ENCODE measurements at regions not wholly inside any gene's neighbourhood (a gene's known extent, or its start where the extent isn't known, plus 50 kb on each side); places are given as distances from the start of the nearest gene placed in this dataset.

DNA sequence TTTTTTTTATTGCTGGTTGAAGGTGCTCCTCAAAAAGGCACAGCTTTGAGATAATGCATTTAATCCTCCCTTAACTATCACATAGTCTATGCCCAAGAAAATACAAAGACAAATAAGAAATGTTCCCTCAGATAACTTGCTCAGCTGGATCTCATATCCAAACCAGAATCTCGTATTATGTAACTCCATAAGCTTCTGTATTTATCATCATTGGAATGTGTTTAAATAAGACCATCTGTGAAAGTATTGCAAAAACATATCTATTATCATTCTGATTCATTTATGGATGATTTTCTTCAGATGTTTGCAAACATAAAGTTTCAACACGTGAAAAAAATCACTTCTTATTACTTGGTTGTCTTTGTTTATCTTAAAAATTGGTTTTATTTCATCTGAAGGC is 190.9 kb downstream of the IRS2 start:
- DNase-seq (ENCODE audit: low spot score): no peak

DNA sequence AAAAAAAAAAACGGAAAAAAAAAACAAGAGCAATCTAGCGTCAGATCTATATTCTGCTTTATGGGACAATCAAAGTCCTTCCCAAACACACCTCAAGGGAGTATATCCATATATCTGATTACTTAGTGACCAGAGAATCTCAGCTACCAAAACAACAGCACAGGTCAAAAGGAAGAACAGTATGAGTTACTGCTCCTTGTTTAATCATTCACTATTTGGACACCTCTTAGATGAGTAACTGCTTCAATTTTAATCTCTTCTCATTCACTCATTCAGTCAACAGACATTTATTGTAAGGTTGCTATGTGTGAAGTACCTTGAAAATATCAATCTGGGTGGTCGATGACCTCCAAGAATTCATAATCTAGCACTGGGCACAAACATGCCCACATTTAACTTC is 193.2 kb downstream of the IRS2 start:
- no peak for DNase-seq (ENCODE audit: low spot score)

DNA sequence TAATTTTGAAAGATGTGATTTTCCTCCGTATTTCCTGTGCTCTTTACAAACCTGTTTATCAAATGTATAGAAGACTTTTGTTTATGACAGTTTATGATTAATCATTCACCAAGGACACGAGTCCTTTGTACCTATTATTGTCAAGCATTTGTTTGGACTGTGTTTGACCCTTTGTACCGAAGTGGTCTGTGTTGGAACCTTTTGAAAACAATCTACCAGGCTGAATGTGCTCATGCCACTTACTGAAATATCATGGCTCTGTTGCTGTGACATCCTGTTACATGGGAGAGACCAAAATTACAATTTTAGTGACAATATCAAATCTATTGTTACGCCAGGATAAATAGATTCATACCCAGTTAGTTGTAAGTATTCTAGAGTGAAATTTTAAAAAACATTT is 193.6 kb downstream of the IRS2 start:
- no peak for DNase-seq (ENCODE audit: low spot score)

DNA sequence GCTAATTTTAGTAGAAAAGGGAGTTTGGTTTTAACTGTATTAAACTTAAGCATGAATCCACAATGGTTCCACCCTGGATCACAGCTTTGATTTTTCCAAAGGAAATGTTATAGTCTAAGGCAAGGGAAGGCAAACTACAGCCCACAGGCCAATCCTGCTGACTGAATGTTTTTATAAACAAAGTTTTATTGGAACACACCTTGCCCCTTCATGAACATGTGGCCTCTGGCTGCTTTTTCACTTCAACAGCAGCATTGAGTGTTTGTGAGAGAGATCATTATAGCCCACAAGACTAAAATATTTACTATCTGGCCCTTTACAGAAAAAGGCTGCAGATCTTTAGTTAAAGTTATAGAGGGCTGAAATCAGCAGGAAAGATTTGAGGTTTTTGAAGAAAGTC is 198.7 kb downstream of the IRS2 start:
- no peak for DNase-seq (ENCODE audit: low spot score)

DNA sequence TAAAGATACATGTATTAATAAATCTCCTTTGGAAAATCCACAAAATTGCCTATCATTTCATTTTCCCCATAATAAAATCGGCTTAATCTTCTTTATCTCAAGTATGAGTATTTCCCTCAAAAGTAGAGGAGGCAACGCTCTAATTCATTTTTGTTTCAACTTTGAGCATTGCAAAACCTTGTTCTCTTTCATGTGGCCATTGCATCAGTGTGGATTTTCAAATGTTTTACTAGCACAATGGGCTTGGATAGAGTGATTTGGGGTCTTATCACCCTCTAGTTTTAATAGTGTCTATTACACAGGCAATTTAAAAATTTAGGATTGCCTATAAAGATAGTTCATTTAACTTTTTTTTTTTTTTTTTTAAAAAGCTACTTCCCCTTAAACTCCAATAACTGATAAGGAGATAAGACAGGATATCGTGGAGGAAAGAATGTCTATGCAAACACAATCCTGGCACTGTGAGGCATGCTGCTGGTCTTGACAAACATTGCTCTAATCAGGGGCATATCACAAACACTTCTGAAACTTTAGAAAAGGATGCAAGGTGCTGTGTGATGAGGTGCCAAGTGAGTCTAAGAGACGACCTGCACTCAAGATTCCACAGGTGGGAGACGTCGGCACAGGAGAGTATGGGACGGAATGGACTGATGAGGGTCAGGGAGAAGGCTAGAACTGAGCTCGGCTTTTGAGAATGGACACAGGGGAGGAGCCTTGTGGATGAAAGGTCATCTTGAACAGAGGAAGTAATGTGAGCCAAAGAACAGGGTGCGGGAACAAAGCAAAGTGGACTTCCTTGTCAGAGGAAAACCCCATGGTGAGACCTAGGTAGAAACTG is 199.7 kb downstream of the IRS2 start:
- DNase-seq (ENCODE audit: low spot score): no peak

DNA sequence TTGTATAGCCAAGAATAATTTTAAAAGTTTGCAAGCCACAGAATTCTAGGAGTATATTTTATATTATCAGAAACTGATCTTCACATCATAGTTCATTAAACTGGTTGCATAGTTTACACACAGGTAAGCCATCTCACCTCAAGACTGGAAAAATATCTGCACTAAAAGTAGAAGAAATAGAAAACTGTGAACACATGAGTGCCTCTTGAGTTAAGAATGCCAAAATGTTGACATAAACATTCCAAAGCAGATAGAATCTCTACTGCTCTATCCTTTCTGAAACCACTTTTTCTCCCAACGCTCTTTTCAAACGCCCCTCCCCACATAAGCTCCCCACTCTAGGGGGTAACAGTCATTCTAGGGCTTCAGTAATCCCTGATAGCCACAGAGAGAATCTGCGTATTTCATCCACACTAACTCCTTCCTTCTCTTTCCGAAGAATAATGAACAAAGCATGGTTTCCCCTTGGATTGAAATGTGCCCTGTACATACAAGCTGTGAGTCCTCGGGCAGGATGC is 201.5 kb downstream of the IRS2 start:
- no peak for DNase-seq (ENCODE audit: low spot score)

DNA sequence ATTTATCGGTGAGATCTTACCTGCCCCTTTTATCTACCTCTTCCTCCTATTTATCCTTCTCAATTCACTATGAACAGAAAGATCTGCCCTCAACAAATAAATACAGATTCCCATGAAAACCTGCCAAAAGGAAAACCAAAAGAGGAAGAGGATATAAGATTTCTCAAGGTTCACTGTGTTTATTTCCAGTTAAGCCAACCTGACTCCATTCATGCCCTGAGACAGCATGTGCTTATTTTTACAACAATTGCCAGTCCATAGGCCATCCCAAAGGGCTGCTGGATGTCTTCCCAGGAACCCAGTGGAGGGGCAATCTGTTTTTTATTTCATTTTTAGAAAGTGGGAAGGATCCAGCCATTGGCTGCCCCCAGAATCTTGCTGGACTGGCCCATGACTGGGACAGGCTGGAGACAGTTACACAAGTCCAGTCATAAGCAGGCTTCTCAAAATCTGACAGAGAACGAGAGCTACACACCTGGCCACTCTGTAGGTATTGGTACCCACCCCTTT is 209.1 kb downstream of the IRS2 start:
- no peak for DNase-seq (ENCODE audit: low spot score)

- no peak for DNase-seq (ENCODE audit: low spot score)
Observed at GRCh38 chr13:109576331-109576813, 210.0 kb downstream of the IRS2 start.

DNA sequence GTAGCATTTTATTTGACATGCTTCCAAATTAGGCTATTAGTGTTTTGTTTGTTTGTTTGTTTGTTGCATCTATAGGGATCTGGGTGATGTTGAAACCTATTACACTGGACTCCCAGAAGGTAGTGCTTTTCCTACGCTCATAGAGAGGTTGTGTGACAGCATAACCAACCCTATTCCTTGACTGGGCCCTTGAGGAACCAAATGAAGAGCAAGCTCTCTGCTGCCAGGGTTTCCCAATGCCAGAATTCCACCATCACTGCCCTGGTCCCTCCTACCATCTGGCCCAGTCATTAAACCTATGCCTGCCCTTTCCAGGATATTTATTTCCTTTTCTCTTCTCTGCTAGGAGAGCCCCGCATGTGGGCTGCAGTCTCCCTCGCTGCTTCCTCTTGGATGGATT is 210.6 kb downstream of the IRS2 start:
- no peak for DNase-seq (ENCODE audit: low spot score)

DNA sequence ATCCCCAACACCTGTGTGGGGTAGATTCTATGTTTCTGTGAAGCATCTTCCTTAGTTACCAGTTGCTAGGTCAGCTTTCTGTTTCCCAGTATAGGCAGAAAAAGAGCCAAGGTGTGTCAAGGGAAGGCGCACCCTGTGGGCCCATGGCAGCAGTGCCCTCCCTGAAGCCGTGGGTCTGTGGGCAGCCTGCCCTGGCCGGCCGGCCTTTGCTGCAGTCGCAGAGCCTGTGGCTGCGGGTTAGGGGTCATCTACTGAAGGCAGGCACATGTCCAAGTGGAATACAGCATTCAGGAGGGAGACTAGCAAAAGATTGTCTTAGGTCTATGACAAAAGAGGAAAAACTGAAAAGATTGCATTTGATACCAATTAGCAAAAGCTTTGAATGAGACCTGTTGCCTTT is 214.0 kb downstream of the IRS2 start:
- DNase-seq (ENCODE audit: low spot score): no peak

GRCh38 chr13:109569958-109570711 is 216.2 kb downstream of the IRS2 start:
- no peak for DNase-seq (ENCODE audit: low spot score)

DNA sequence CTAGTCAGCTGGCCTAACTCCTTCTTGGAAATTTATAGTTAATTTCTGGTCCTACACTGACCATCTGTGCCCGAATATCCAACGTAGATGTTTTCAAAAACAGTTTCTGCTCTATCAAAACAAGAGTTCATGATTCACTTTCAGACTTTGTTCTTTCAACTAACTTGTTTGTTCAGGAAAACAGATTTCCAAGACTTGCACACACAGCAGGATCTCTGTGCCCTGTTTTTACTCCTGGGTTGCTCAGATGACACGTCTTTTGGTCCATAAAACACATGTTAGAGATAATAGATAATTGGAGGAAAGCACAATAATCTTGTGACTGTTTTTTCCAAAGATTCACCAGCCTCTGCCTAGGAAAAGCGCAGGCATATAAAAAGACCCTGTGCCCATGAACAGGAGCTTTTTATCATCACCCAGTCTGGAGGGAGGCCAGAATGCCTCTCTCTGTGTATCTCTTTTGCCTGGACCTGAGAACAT is 218.0 kb downstream of the IRS2 start:
- DNase-seq (ENCODE audit: low spot score): no peak

GRCh38 chr13:109567315-109567714 is 219.1 kb downstream of the IRS2 start:
- DNase-seq (ENCODE audit: low spot score): no peak

GRCh38 chr13:109565877-109566276 is 220.5 kb downstream of the IRS2 start:
- DNase-seq (ENCODE audit: low spot score): no peak

GRCh38 chr13:109548374-109548773 is 238.0 kb downstream of the IRS2 start:
- DNase-seq (ENCODE audit: low spot score): no peak

DNA sequence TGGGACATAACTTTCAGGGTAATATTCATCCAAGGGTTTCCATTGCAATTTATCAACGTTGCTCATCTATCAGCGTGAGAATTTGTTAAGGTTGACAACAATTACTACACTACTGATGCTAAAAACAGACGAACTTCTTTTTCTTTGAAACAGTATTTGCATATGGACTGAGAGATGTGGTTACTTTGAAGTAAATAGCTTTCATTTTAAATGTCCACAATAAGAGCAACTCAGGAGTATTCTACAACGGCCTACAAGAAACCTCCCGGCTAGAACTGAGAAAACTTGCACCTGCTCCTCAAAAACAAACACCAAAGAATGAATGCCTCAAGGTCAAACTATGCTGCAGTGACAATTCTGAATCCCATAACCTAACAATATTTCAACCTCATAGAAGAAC is 238.4 kb downstream of the IRS2 start:
- no peak for DNase-seq (ENCODE audit: low spot score)

- no peak for DNase-seq (ENCODE audit: low spot score)
Observed at GRCh38 chr13:109545931-109546330, 240.5 kb downstream of the IRS2 start.

DNA sequence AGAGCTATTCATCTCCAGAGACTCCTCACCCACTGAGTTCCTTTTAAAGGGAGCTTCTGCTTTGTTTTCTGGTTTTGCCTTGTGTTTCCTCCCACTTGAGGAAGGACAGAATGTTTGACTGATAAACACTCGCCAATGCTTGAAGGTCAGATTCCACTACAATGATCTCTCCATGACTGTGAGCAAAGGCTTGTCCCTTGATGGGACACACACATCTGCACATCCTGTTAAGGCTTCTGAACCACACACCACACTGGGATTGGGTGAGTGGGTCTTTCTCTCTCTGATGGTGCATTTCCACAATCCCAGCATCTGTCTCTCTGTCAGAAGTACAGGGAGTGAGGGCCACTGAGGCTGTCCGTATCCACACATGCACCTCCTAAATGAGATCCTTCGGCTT is 245.3 kb downstream of the IRS2 start:
- no peak for DNase-seq (ENCODE audit: low spot score)

- no peak for DNase-seq (ENCODE audit: low spot score)
Observed at GRCh38 chr13:109537584-109537983, 248.8 kb downstream of the IRS2 start.

DNA sequence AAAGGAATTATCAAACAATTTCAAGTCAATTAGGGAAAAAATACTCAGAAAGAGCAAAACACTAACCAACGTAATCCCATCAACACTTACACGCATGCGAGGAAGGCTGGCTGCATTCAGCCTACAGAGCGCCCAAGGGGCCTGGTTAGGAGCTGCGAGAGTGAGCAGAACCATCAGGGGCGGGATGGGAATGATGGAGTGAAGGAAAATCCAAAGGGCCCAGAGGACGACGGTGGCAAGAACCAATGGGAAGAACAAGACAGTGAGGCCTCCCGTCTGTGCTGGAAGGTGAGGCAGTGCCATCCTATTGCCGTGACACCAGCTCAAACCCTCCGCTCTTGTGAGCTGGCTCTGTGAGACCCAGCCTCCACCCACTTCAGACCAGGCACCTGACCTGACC is 253.0 kb downstream of the IRS2 start:
- DNase-seq (ENCODE audit: low spot score): no peak

GRCh38 chr13:109529964-109530363 is 256.4 kb downstream of the IRS2 start:
- no peak for DNase-seq (ENCODE audit: low spot score)

DNA sequence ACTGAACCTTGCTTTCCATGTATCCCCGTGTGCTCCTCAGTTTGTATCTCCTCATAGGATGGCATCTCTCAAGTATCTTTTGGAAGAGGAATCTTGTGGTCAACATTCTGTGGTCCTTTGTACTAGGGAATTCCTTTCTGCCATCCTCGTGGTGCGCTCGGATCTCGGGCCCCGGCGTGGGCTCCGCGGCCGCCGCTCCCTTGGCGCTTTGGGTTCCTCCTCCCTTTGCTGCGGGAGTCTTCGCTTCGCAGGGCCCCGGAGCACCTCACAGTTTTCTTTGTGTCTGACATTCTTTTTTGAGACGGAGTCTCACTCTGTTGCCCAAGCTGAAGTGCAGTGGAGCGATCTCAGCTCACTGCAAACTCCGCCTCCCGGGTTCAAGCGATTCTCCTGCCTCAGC is 264.7 kb downstream of the IRS2 start:
- no peak for DNase-seq (ENCODE audit: low spot score)

DNA sequence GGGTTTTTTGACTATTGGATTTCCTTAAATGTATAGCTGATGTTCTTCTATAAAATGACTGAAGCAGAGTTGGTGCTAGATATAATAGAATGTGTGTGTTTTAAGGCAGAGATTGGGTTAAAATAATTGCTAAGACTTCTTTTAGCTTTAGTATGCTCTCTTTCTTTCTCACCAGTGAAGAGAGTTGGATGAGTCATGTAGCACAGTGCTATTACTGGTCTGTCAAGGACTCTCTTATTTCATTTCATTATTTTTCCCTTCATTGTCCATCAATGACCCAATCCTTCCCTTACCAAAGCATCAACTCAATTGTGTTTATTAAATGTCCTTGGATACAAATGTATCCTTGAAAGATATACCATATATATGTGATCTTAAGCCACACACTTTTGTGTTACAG is 268.9 kb downstream of the IRS2 start:
- no peak for DNase-seq (ENCODE audit: low spot score)

Measured in kidney capillary endothelial cell (primary cell).